Neuronal stem cell (in vitro differentiated cells): ENCODE measurements at regions not wholly inside any gene's neighbourhood (a gene's known extent, or its start where the extent isn't known, plus 50 kb on each side); places are given as distances from the start of the nearest gene placed in this dataset.

Experiments
- DNase-seq: peaks from one replicate; pipeline ENCODE4 v3.0.0-alpha.2; 2013; ENCODE audit warnings: low spot score
- H2AFZ ChIP-seq: one replicate; pipeline ENCODE4 v1.6.1; 2013; ENCODE audit warnings: mild to moderate bottlenecking, low read length, inconsistent platforms
- H2AK5ac ChIP-seq: 2 replicates; pipeline ENCODE4 v1.6.1; 2013; ENCODE audit warnings: low read depth, mild to moderate bottlenecking, inconsistent platforms, low read length, moderate library complexity, mixed read lengths
- H2BK120ac ChIP-seq: 2 replicates; pipeline ENCODE4 v1.6.1; 2013; ENCODE audit warnings: low read depth, mild to moderate bottlenecking, inconsistent platforms, low read length, moderate library complexity, mixed read lengths
- H2BK12ac ChIP-seq: one replicate; pipeline ENCODE4 v1.6.1; 2013; ENCODE audit warnings: low read length, inconsistent platforms
- H2BK15ac ChIP-seq: 2 replicates; pipeline ENCODE4 v1.6.1; 2013; ENCODE audit warnings: mild to moderate bottlenecking, low read length, inconsistent platforms, mixed read lengths
- H2BK5ac ChIP-seq: one replicate; pipeline ENCODE4 v1.6.1; 2013; ENCODE audit warnings: inconsistent platforms, mild to moderate bottlenecking, low read length, moderate library complexity
- H3K14ac ChIP-seq: one replicate; pipeline ENCODE4 v1.6.1; 2013; ENCODE audit warnings: low read length, inconsistent platforms
- H3K18ac ChIP-seq: 2 replicates; pipeline ENCODE4 v1.6.1; 2013; ENCODE audit warnings: low read length, inconsistent platforms
- H3K23ac ChIP-seq: 2 replicates; pipeline ENCODE4 v1.6.1; 2013; ENCODE audit warnings: low read depth, mild to moderate bottlenecking, mixed read lengths, low read length, inconsistent platforms; ENCODE audit not compliant: poor library complexity
- H3K27ac ChIP-seq: replicated peaks from 3 replicates; pipeline ENCODE4 v1.5.1; 2013; ENCODE audit warnings: low read length, inconsistent platforms
- H3K27me3 ChIP-seq, 3 experiments: 2 replicates each; pipeline ENCODE4 v1.6.1; 2013; ENCODE audit warnings: low read length in 3 of 3, mild to moderate bottlenecking in 2 of 3, inconsistent platforms in 1 of 3, low read depth in 1 of 3, mixed read lengths in 1 of 3, moderate library complexity in 1 of 3; ENCODE audit not compliant: control insufficient read depth in 3 of 3, insufficient read depth in 3 of 3
- H3K36me3 ChIP-seq, 2 donors: replicated peaks in 1 of 2; 2 replicates each; pipeline ENCODE4 v1.6.1; 2013; ENCODE audit warnings: low read length in 2 of 2; ENCODE audit not compliant: control insufficient read depth in 2 of 2, insufficient read depth in 2 of 2
- H3K4ac ChIP-seq: 2 replicates; pipeline ENCODE4 v1.6.1; 2013; ENCODE audit warnings: inconsistent platforms, mild to moderate bottlenecking, low read length, moderate library complexity
- H3K4me1 ChIP-seq, 2 donors: 1 replicate in 1 of 2; 2 replicates in 1 of 2; pipeline ENCODE4 v1.6.1; 2013; ENCODE audit warnings: low read length in 2 of 2, low read depth in 1 of 2; ENCODE audit not compliant: control insufficient read depth in 2 of 2, insufficient read depth in 1 of 2
- H3K4me2 ChIP-seq: one replicate; pipeline ENCODE4 v1.6.1; 2013; ENCODE audit warnings: mild to moderate bottlenecking, low read length, inconsistent platforms; ENCODE audit not compliant: insufficient read depth, poor library complexity, severe bottlenecking
- H3K4me3 ChIP-seq, 2 donors: 2 replicates each; pipeline ENCODE4 v1.5.1; 2013; ENCODE audit warnings: low read length in 2 of 2, mild to moderate bottlenecking in 2 of 2, inconsistent platforms in 1 of 2, moderate library complexity in 1 of 2
- H3K79me1 ChIP-seq: one replicate; pipeline ENCODE4 v1.6.1; 2013; ENCODE audit warnings: low read depth, mild to moderate bottlenecking, inconsistent platforms, low read length, moderate library complexity
- H3K9ac ChIP-seq: one replicate; pipeline ENCODE4 v1.6.1; 2013; ENCODE audit warnings: mild to moderate bottlenecking, low read depth, low read length, inconsistent platforms; ENCODE audit not compliant: poor library complexity
- H3K9me3 ChIP-seq, 2 donors: replicated peaks in 1 of 2; 2 replicates each; pipeline versions ENCODE3 to v1.6.1; 2013; ENCODE audit warnings: low read length in 2 of 2, mild to moderate bottlenecking in 2 of 2, inconsistent platforms in 1 of 2, low read depth in 1 of 2, mixed read lengths in 1 of 2, moderate library complexity in 1 of 2; ENCODE audit not compliant: control insufficient read depth in 2 of 2, insufficient read depth in 1 of 2
- H4K8ac ChIP-seq: one replicate; pipeline ENCODE4 v1.6.1; 2013; ENCODE audit warnings: low read depth, mild to moderate bottlenecking, inconsistent platforms, low read length, moderate library complexity
- H4K91ac ChIP-seq: one replicate; pipeline ENCODE4 v1.6.1; 2013; ENCODE audit warnings: low read length, low read depth, mild to moderate bottlenecking, inconsistent platforms; ENCODE audit not compliant: poor library complexity
- WGBS, 2 donors: extraction: QIAGEN DNeasy Blood & Tissue Kit; methylation state at CpG; one replicate each; pipeline ENCODE4 v1.1.7; 2013; ENCODE audit warnings: missing lambda C conversion rate in 2 of 2, mixed read lengths in 1 of 2; ENCODE audit not compliant: insufficient read length in 2 of 2, insufficient replicate concordance in 1 of 2; ENCODE audit errors: extremely low coverage in 2 of 2; 5-methylcytosine and 5-hydroxymethylcytosine counted together

GRCh38 chr20:51175724-51176123, 152.8 kb upstream of the KCNG1 start:
- Histone ChIP-seq H3K23ac (no peak overlapping the region), H2BK120ac (no peak overlapping the region), H2AK5ac (no peak overlapping the region), H2BK5ac (no peak overlapping the region), H3K14ac (no peak overlapping the region), H2BK15ac (no peak overlapping the region), H3K36me3 (no peaks in the 10 kb centered on the region), H3K4me2 (no peak overlapping the region), H3K18ac (no peak overlapping the region), H3K27me3 (no peaks in the 10 kb centered on the region), H3K27ac (no peak overlapping the region), H3K79me1 (no peaks in the 10 kb centered on the region), H4K91ac (no peak overlapping the region), H2BK12ac (no peak overlapping the region), H3K4ac (no peak overlapping the region), H3K9ac (no peak overlapping the region), H2AFZ (no peak overlapping the region), H3K4me3 (no peak overlapping the region), H4K8ac (no peak overlapping the region), H3K4me1 (peaks cover 0 to 2% of the 10 kb centered on the region in 2 donors), H3K9me3 (peaks cover 0 to 3% of the 10 kb centered on the region in 2 donors)
- no CpG with 5 or more reads among the region's 5 CpGs for WGBS, 2 donors
- no peak for DNase-seq

DNA sequence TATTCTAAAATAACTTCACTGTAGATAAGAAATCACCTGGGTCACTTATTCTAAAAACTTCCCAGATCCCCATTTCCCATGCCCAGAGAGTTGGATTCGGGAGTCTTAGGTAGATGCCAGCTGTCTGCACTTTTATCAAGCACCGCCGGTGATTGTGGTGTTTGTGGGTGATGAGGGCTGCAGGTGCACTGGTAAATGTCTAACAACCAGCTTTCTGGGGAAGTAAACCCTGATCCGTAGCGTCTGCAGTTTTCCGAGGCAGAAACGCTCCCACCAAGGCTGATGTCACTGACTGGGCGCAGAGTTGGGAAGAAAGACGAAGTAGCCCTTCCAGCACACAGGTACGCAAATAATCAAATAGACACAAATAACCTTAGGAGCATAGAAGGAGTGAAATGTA, 152.2 kb upstream of the KCNG1 start:
- Histone ChIP-seq H3K9me3 (peaks cover 0 to 3% of the 10 kb centered on the region in 2 donors), H3K23ac (no peak overlapping the region), H2AK5ac (no peak overlapping the region), H3K4ac (no peak overlapping the region), H2BK5ac (no peak overlapping the region), H3K18ac (no peak overlapping the region), H3K27me3 (no peaks in the 10 kb centered on the region), H2BK12ac (no peak overlapping the region), H4K8ac (no peak overlapping the region), H2BK120ac (no peak overlapping the region), H3K9ac (no peak overlapping the region), H3K4me2 (no peak overlapping the region), H3K36me3 (no peaks in the 10 kb centered on the region), H3K4me1 (peaks cover 0 to 2% of the 10 kb centered on the region in 2 donors), H4K91ac (no peak overlapping the region), H3K14ac (no peak overlapping the region), H2BK15ac (no peak overlapping the region), H3K4me3 (no peak overlapping the region), H3K27ac (no peak overlapping the region), H3K79me1 (no peaks in the 10 kb centered on the region), H2AFZ (no peak overlapping the region)
- DNase-seq: no peak
- no CpG with 5 or more reads among the region's 10 CpGs for WGBS, 2 donors

GRCh38 chr20:51174536-51174935, 151.6 kb upstream of the KCNG1 start:
- no peak for DNase-seq
- H2BK5ac ChIP-seq: no peak overlapping the region
- H3K27me3 ChIP-seq: no peaks in the 10 kb centered on the region
- H4K91ac ChIP-seq: no peak overlapping the region
- H4K8ac ChIP-seq: no peak overlapping the region
- H3K4ac ChIP-seq: no peak overlapping the region
- no peak overlapping the region for H3K27ac ChIP-seq
- peaks cover 0 to 3% of the 10 kb centered on the region in 2 donors for H3K9me3 ChIP-seq
- no peak overlapping the region for H2AK5ac ChIP-seq
- H3K79me1 ChIP-seq: no peaks in the 10 kb centered on the region
- no peak overlapping the region for H3K4me3 ChIP-seq
- H2BK15ac ChIP-seq: no peak overlapping the region
- H3K23ac ChIP-seq: no peak overlapping the region
- no CpG with 5 or more reads among the region's 2 CpGs for WGBS, 2 donors
- no peak overlapping the region for H3K14ac ChIP-seq
- no peak overlapping the region for H3K4me2 ChIP-seq
- H3K9ac ChIP-seq: no peak overlapping the region
- H2BK120ac ChIP-seq: no peak overlapping the region
- no peak overlapping the region for H2BK12ac ChIP-seq
- H3K18ac ChIP-seq: no peak overlapping the region
- H2AFZ ChIP-seq: no peak overlapping the region
- no peaks in the 10 kb centered on the region for H3K36me3 ChIP-seq
- peaks cover 0 to 2% of the 10 kb centered on the region in 2 donors for H3K4me1 ChIP-seq

DNA sequence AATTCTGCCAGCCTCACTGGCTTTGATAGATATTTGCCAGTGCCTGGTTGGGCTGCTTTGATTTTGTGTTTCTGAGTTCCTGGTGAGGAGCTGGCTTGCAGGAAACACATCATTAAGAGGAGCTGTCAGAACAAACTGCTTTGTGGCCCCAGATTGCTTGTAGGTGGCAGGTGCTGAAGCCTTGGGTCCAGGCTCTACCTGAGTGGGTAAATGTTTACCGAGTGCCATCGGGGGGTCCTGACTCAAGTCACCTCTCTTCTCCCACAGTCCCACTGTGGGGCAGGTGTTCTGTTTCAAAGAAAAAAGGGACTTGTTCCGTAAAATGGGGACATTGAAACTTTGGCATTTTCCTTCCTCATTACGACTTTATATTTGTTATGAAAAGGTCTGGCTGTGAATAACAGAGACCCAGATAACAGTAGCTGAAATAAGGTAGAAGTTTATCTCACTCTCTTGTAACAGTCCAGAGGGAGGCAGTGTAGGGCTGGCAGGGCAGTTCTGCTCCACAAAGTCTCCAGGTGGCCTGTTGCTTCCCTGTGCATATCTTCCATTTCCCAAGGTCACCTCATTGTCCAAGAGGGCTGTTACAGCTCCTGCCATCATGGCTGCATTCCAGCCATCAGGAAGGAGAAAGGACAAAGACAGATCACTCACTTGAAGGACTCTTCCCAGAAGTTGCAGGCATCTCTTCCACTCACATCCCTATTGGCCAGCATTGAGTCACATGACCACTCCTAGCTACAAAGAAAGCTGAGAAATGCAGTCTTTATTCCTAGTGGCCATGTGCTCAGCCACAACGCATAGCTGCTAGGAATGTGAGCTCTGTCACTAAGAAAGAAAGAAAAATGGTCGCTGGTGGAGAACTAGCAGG, 149.9 kb upstream of the KCNG1 start:
- Histone ChIP-seq H3K14ac (no peak overlapping the region), H3K9me3 (peaks cover 0 to 3% of the 10 kb centered on the region in 2 donors), H2AFZ (no peak overlapping the region), H3K4me2 (no peak overlapping the region), H3K27me3 (no peaks in the 10 kb centered on the region), H3K4me3 (no peak overlapping the region), H2BK15ac (no peak overlapping the region), H2BK120ac (no peak overlapping the region), H2BK12ac (no peak overlapping the region), H4K8ac (no peak overlapping the region), H2AK5ac (no peak overlapping the region), H3K4ac (no peak overlapping the region), H4K91ac (no peak overlapping the region), H3K9ac (no peak overlapping the region), H3K23ac (no peak overlapping the region), H3K18ac (no peak overlapping the region), H3K4me1 (peaks cover 0 to 2% of the 10 kb centered on the region in 2 donors), H2BK5ac (no peak overlapping the region), H3K36me3 (no peaks in the 10 kb centered on the region), H3K79me1 (no peaks in the 10 kb centered on the region), H3K27ac (no peak overlapping the region)
- no CpG with 5 or more reads among the region's 6 CpGs for WGBS, 2 donors
- no peak for DNase-seq
